Central memory CD4-positive, alpha-beta T cell (primary cell): ENCODE measurements at regions not wholly inside any gene's neighbourhood (a gene's known extent, or its start where the extent isn't known, plus 50 kb on each side); places are given as distances from the start of the nearest gene placed in this dataset.
"Not testable (repeated sequence)": the region's sequence is repeated elsewhere in the genome, so short reads cannot be mapped to it uniquely, and the experiment has no call there.

Source experiments
- DNase-seq: peaks from one replicate; pipeline ENCODE4 v3.0.0; 2022

GRCh38 chr9:75417471-75417870 is 329.2 kb downstream of the OSTF1 start:
- no peak for DNase-seq

GRCh38 chr9:75418518-75418917 is 330.2 kb downstream of the OSTF1 start:
- no peak for DNase-seq

GRCh38 chr9:75422944-75423522 is 334.7 kb downstream of the OSTF1 start:
- DNase-seq, result no peak

- no peak for DNase-seq
Measured at GRCh38 chr9:75429531-75430475, 341.5 kb downstream of the OSTF1 start.

GRCh38 chr9:75431375-75431774 is 343.1 kb downstream of the OSTF1 start:
- no peak for DNase-seq

GRCh38 chr9:75432386-75432785 is 344.1 kb downstream of the OSTF1 start:
- DNase-seq, result no peak

- no peak for DNase-seq
Measured at GRCh38 chr9:75432888-75433287, 344.6 kb downstream of the OSTF1 start.

GRCh38 chr9:75438716-75439115 is 350.4 kb downstream of the OSTF1 start:
- no peak for DNase-seq

GRCh38 chr9:75440914-75441313 is 352.6 kb downstream of the OSTF1 start:
- no peak for DNase-seq

GRCh38 chr9:75445144-75445543 is 356.8 kb downstream of the OSTF1 start:
- no peak for DNase-seq

- DNase-seq, result no peak
Measured at GRCh38 chr9:75447281-75447680, 359.0 kb downstream of the OSTF1 start.

- no peak for DNase-seq
Measured at GRCh38 chr9:75448281-75448680, 360.0 kb downstream of the OSTF1 start.

- DNase-seq, result no peak
Measured at GRCh38 chr9:75448955-75449354, 360.6 kb downstream of the OSTF1 start.

GRCh38 chr9:75451045-75451444 is 362.7 kb downstream of the OSTF1 start:
- DNase-seq, result no peak

GRCh38 chr9:75451505-75451904 is 363.2 kb downstream of the OSTF1 start:
- DNase-seq, result no peak

- no peak for DNase-seq
Measured at GRCh38 chr9:75452512-75452911, 364.2 kb downstream of the OSTF1 start.

- no peak for DNase-seq
Measured at GRCh38 chr9:75454043-75454442, 365.7 kb downstream of the OSTF1 start.

GRCh38 chr9:75454891-75455290 is 366.6 kb downstream of the OSTF1 start:
- no peak for DNase-seq

GRCh38 chr9:75455444-75455921 is 367.2 kb downstream of the OSTF1 start:
- DNase-seq, result no peak

GRCh38 chr9:75456698-75457097 is 368.4 kb downstream of the OSTF1 start:
- no peak for DNase-seq

- DNase-seq, result no peak
Measured at GRCh38 chr9:75457474-75458011, 369.2 kb downstream of the OSTF1 start.

- DNase-seq, result not testable (repeated sequence)
Measured at GRCh38 chr9:75459311-75459710, 371.0 kb downstream of the OSTF1 start.

- DNase-seq, result no peak
Measured at GRCh38 chr9:75461183-75461582, 372.9 kb downstream of the OSTF1 start.

- DNase-seq, result no peak
Measured at GRCh38 chr9:75462866-75463265, 374.6 kb downstream of the OSTF1 start.
